IMR-90 (cell line): ENCODE measurements at regions not wholly inside any gene's neighbourhood (a gene's known extent, or its start where the extent isn't known, plus 50 kb on each side); places are given as distances from the start of the nearest gene placed in this dataset.

Experiments
- ATAC-seq: fragments of 200-7000 bp; cut with Tn5 transposase; 2 replicates; pipeline ENCODE4 v1.9.1; 2020; ENCODE audit warnings: low read depth, mild to moderate bottlenecking, moderate library complexity
- BruUV-seq: library from RNA; stranded (reverse); fragments of 400-500 nt; replicated peaks from 2 replicates; lab custom pipeline; 2021; lab: Mats Ljungman, UMichigan
- CTCF ChIA-PET: fragments of 300-600 bp; formaldehyde crosslinking; extraction: SDS; loops from one replicate; lab custom pipeline; 2021; ENCODE audit warnings: antibody characterized with exemption; lab: Yijun Ruan, JAX
- POLR2A ChIA-PET: fragments of 300-600 bp; sonication (Branson Sonifier 250); formaldehyde crosslinking; loops from one replicate; lab custom pipeline; 2022; ENCODE audit warnings: antibody characterized with exemption; ENCODE audit not compliant: unreplicated experiment; lab: Charles Lee
- DNase-seq: peaks from one replicate; pipeline ENCODE4 v3.0.0; 2013
- H2AFZ ChIP-seq: replicated peaks from 2 replicates; pipeline ENCODE3; 2013; ENCODE audit warnings: low read length, mild to moderate bottlenecking; ENCODE audit not compliant: poor library complexity
- H2AK5ac ChIP-seq: 2 replicates; pipeline ENCODE4 v1.6.1; 2013; ENCODE audit warnings: low read depth, low read length, inconsistent platforms
- H2AK9ac ChIP-seq: replicated peaks from 2 replicates; pipeline ENCODE3; 2013; ENCODE audit warnings: mild to moderate bottlenecking, low read depth, low read length, moderate library complexity; ENCODE audit not compliant: poor library complexity
- H2BK120ac ChIP-seq: 2 replicates; pipeline ENCODE4 v1.6.1; 2013; ENCODE audit warnings: low read depth, low read length, inconsistent platforms
- H2BK15ac ChIP-seq: 3 replicates; pipeline ENCODE4 v1.6.1; 2013; ENCODE audit warnings: low read depth, low read length, inconsistent platforms
- H2BK20ac ChIP-seq: 2 replicates; pipeline ENCODE4 v1.6.1; 2013; ENCODE audit warnings: low read depth, mild to moderate bottlenecking, inconsistent platforms, low read length, moderate library complexity
- H2BK5ac ChIP-seq: 2 replicates; pipeline ENCODE4 v1.6.1; 2013; ENCODE audit warnings: mild to moderate bottlenecking, low read depth, low read length, inconsistent platforms; ENCODE audit not compliant: poor library complexity, severe bottlenecking
- H3K14ac ChIP-seq: replicated peaks from 2 replicates; pipeline ENCODE4 v1.6.1; 2013; ENCODE audit warnings: low read depth, low read length, inconsistent platforms
- H3K18ac ChIP-seq: 2 replicates; pipeline ENCODE4 v1.6.1; 2013; ENCODE audit warnings: low read depth, low read length, control low read depth
- H3K23ac ChIP-seq: 2 replicates; pipeline ENCODE4 v1.6.1; 2013; ENCODE audit warnings: low read depth, low read length, inconsistent platforms
- H3K27ac ChIP-seq: 2 replicates; pipeline ENCODE4 v1.5.1; 2013; ENCODE audit warnings: mild to moderate bottlenecking, control low read depth, low read length; ENCODE audit not compliant: insufficient read depth
- H3K27me3 ChIP-seq: 2 replicates; pipeline ENCODE4 v1.6.1; 2013; ENCODE audit warnings: low read length; ENCODE audit not compliant: control insufficient read depth, insufficient read depth
- H3K36me3 ChIP-seq: 2 replicates; pipeline ENCODE4 v1.6.1; 2013; ENCODE audit warnings: low read length, mixed read lengths; ENCODE audit not compliant: control insufficient read depth, insufficient read depth
- H3K4ac ChIP-seq: 2 replicates; pipeline ENCODE4 v1.6.1; 2013; ENCODE audit warnings: low read depth, low read length, inconsistent platforms
- H3K4me1 ChIP-seq: 2 replicates; pipeline ENCODE4 v1.6.1; 2013; ENCODE audit warnings: low read length, mixed read lengths; ENCODE audit not compliant: control insufficient read depth, insufficient read depth
- H3K4me2 ChIP-seq: 2 replicates; pipeline ENCODE4 v1.6.1; 2013; ENCODE audit warnings: low read depth, mild to moderate bottlenecking, control low read depth, low read length, moderate library complexity
- H3K4me3 ChIP-seq: 2 replicates; pipeline ENCODE4 v1.5.1; 2013; ENCODE audit warnings: low read depth, mild to moderate bottlenecking, control low read depth, low read length, moderate library complexity; ENCODE audit not compliant: insufficient read depth
- H3K56ac ChIP-seq: 2 replicates; pipeline ENCODE4 v1.6.1; 2013; ENCODE audit warnings: low read length, inconsistent platforms; ENCODE audit not compliant: insufficient read depth; ENCODE audit errors: extremely low read depth
- H3K79me1 ChIP-seq, 2 experiments: 2 replicates each; pipeline ENCODE4 v1.6.1; 2013; ENCODE audit warnings: low read length in 2 of 2, inconsistent platforms in 1 of 2, low read depth in 1 of 2
- H3K9ac ChIP-seq: 2 replicates; pipeline ENCODE4 v1.6.1; 2013; ENCODE audit warnings: low read depth, low read length, control low read depth
- H3K9me1 ChIP-seq: 2 replicates; pipeline ENCODE4 v1.6.1; 2013; ENCODE audit warnings: low read length, inconsistent platforms; ENCODE audit not compliant: insufficient read depth
- H3K9me3 ChIP-seq: 2 replicates; pipeline ENCODE4 v1.6.1; 2013; ENCODE audit warnings: low read length; ENCODE audit not compliant: control insufficient read depth, insufficient read depth
- H4K20me1 ChIP-seq: 2 replicates; pipeline ENCODE4 v1.6.1; 2013; ENCODE audit warnings: low read length, inconsistent platforms; ENCODE audit not compliant: insufficient read depth
- H4K5ac ChIP-seq: 2 replicates; pipeline ENCODE4 v1.6.1; 2013; ENCODE audit warnings: mild to moderate bottlenecking, low read depth, low read length, control low read depth
- H4K8ac ChIP-seq, 2 experiments: 2 replicates each; pipeline ENCODE4 v1.6.1; 2013; ENCODE audit warnings: low read depth in 2 of 2, low read length in 2 of 2, control low read depth in 1 of 2, inconsistent platforms in 1 of 2
- H4K91ac ChIP-seq: 2 replicates; pipeline ENCODE4 v1.6.1; 2013; ENCODE audit warnings: low read depth, low read length, inconsistent platforms; ENCODE audit not compliant: insufficient read depth
- BHLHE40 ChIP-seq: fragments of 150-350 bp; IDR thresholded peaks from 2 replicates; pipeline ENCODE4 v1.6.1; 2016; ENCODE audit warnings: mild to moderate bottlenecking, low read depth, low read length
- CEBPB ChIP-seq: IDR thresholded peaks from 2 replicates; pipeline ENCODE4 v1.6.1; 2012; ENCODE audit warnings: low read depth, low read length, improper control_type of control experiment
- CHD1 ChIP-seq: IDR thresholded peaks from 2 replicates; pipeline ENCODE4 v1.6.1; 2012; ENCODE audit warnings: low read depth, low read length, improper control_type of control experiment
- CTCF ChIP-seq: conservative IDR thresholded peaks from 2 replicates; pipeline ENCODE4 v1.5.1; 2012; ENCODE audit warnings: mild to moderate bottlenecking, low read depth, low read length, improper control_type of control experiment
- ELK1 ChIP-seq: fragments of 150-350 bp; IDR thresholded peaks from 2 replicates; pipeline ENCODE4 v1.6.1; 2016; ENCODE audit warnings: low read depth, mild to moderate bottlenecking, low read length, moderate library complexity, borderline replicate concordance
- FOS ChIP-seq: fragments of 150-350 bp; IDR thresholded peaks from 2 replicates; pipeline ENCODE4 v1.6.1; 2016; ENCODE audit warnings: low read depth, low read length
- MAFK ChIP-seq: IDR thresholded peaks from 2 replicates; pipeline ENCODE4 v1.6.1; 2012; ENCODE audit warnings: low read depth, low read length, improper control_type of control experiment
- MAZ ChIP-seq: IDR thresholded peaks from 2 replicates; pipeline ENCODE4 v1.6.1; 2012; ENCODE audit warnings: low read depth, mild to moderate bottlenecking, low read length, improper control_type of control experiment, moderate library complexity, borderline replicate concordance
- MXI1 ChIP-seq: IDR thresholded peaks from 2 replicates; pipeline ENCODE4 v1.6.1; 2012; ENCODE audit warnings: low read depth, mild to moderate bottlenecking, low read length, moderate library complexity, borderline replicate concordance
- NFE2L2 ChIP-seq: fragments of 150-350 bp; IDR thresholded peaks from 2 replicates; pipeline ENCODE4 v1.6.1; 2016; ENCODE audit warnings: low read depth, mild to moderate bottlenecking, low read length
- POLR2A ChIP-seq: IDR thresholded peaks from 2 replicates; pipeline ENCODE4 v1.6.1; 2012; ENCODE audit warnings: mild to moderate bottlenecking, low read depth, low read length
- RAD21 ChIP-seq: IDR thresholded peaks from 2 replicates; pipeline ENCODE4 v1.6.1; 2012; ENCODE audit warnings: low read length, improper control_type of control experiment
- RCOR1 ChIP-seq: IDR thresholded peaks from 2 replicates; pipeline ENCODE4 v1.6.1; 2012; ENCODE audit warnings: mild to moderate bottlenecking, low read length, improper control_type of control experiment; ENCODE audit not compliant: insufficient replicate concordance
- RFX5 ChIP-seq: IDR thresholded peaks from 2 replicates; pipeline ENCODE4 v1.8.0; 2012; ENCODE audit warnings: low read depth, mild to moderate bottlenecking, low read length, moderate library complexity
- SMC3 ChIP-seq: fragments of 150-350 bp; IDR thresholded peaks from 2 replicates; pipeline ENCODE4 v1.6.1; 2016; ENCODE audit warnings: low read depth, mild to moderate bottlenecking, antibody characterized with exemption, low read length, moderate library complexity
- dilution Hi-C: fragments of 300-500 bp; cut with HindIII; formaldehyde crosslinking; loops from one replicate; pipeline ENCODE4 v1.14.3; 2018; ENCODE audit warnings: low sequenced_read_pairs; ENCODE audit not compliant: unreplicated experiment
- in situ Hi-C: fragments of 300-500 bp; cut with MboI; formaldehyde crosslinking; loops from 3 replicates; pipeline ENCODE4 v1.14.3; 2019; ENCODE audit warnings: low sequenced_read_pairs, inconsistent platforms, mixed read lengths
- intact Hi-C: fragments of 100-400 bp; cut with micrococcal nuclease; formaldehyde crosslinking; loops from 2 replicates; pipeline ENCODE4 v1.10.0; 2022
- TF ChIP-seq, protein P1 (sequence below): fragments of 150-350 bp; IDR thresholded peaks from 2 replicates; pipeline ENCODE4 v1.6.1; 2017; ENCODE audit warnings: mild to moderate bottlenecking, antibody characterized with exemption, low read length, low read depth

- Histone ChIP-seq H2BK20ac (no peak overlapping the region), H3K79me1 (no peaks in the 10 kb centered on the region), H3K9me3 (no peaks in the 10 kb centered on the region), H2AK5ac (no peak overlapping the region), H3K18ac (no peak overlapping the region), H2BK120ac (no peak overlapping the region), H3K4ac (no peak overlapping the region), H2BK5ac (no peak overlapping the region), H2AFZ (no peak overlapping the region), H3K9ac (no peak overlapping the region), H3K56ac (no peak overlapping the region), H4K8ac (no peak overlapping the region), H4K20me1 (no peaks in the 10 kb centered on the region), H3K27ac (no peak overlapping the region), H3K4me2 (no peak overlapping the region), H3K14ac (no peak overlapping the region), H2AK9ac (no peak overlapping the region), H3K23ac (no peak overlapping the region), H4K91ac (no peak overlapping the region), H3K27me3 (no peaks in the 10 kb centered on the region; the same call in none of the 2 replicates), H3K36me3 (no peaks in the 10 kb centered on the region), H3K9me1 (no peaks in the 10 kb centered on the region), H3K4me1 (no peaks in the 10 kb centered on the region), H4K5ac (no peak overlapping the region), H3K4me3 (no peak overlapping the region), H2BK15ac (no peak overlapping the region)
- POLR2A ChIA-PET: no interaction called here
- no peak for DNase-seq
- in situ Hi-C loops: no loop called here
- dilution Hi-C loops: no loop called here
- ATAC-seq: no peak
- BruUV-seq: no TSS peak
- CTCF ChIA-PET: no interaction called here
- TF ChIP-seq CHD1 (no peak), CEBPB (no peak), MAFK (no peak), RFX5 (no peak), FOS (no peak), CTCF (no peak), NFE2L2 (no peak), MAZ (no peak), SMC3 (no peak), RAD21 (no peak), RCOR1 (no peak), POLR2A (no peak), BHLHE40 (no peak), ELK1 (no peak), MXI1 (no peak)
- TF ChIP-seq, protein P1, sequence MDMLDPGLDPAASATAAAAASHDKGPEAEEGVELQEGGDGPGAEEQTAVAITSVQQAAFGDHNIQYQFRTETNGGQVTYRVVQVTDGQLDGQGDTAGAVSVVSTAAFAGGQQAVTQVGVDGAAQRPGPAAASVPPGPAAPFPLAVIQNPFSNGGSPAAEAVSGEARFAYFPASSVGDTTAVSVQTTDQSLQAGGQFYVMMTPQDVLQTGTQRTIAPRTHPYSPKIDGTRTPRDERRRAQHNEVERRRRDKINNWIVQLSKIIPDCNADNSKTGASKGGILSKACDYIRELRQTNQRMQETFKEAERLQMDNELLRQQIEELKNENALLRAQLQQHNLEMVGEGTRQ: no peak
- intact Hi-C loops: no loop called here
Measured at GRCh38 chr3:187586226-187586625, 84.0 kb downstream of the SST start.
